GM06990 (cell line): ENCODE measurements at regions not wholly inside any gene's neighbourhood (a gene's known extent, or its start where the extent isn't known, plus 50 kb on each side); places are given as distances from the start of the nearest gene placed in this dataset.

Experiments
- DNase-seq: peaks from one replicate; pipeline ENCODE4 v3.0.0-alpha.2; 2011; ENCODE audit not compliant: insufficient read length; ENCODE audit errors: extremely low read depth
- H3K27me3 ChIP-seq: replicated peaks from 2 replicates; pipeline ENCODE4 v1.6.0; 2011; ENCODE audit warnings: low read length; ENCODE audit not compliant: control insufficient read depth, insufficient read depth
- H3K36me3 ChIP-seq: 2 replicates; pipeline ENCODE4 v1.5.1; 2011; ENCODE audit warnings: low read length; ENCODE audit not compliant: control insufficient read depth, insufficient read depth
- H3K4me3 ChIP-seq: replicated peaks from 2 replicates; pipeline ENCODE4 v1.5.1; 2011; ENCODE audit warnings: low read depth, mild to moderate bottlenecking, control low read depth, low read length
- TF ChIP-seq, protein P1 (sequence below): IDR thresholded peaks from 2 replicates; pipeline ENCODE4 v1.5.1; 2011; ENCODE audit warnings: low read length, control low read depth, mild to moderate bottlenecking, inconsistent platforms; ENCODE audit not compliant: insufficient read depth, poor library complexity, severe bottlenecking

DNA sequence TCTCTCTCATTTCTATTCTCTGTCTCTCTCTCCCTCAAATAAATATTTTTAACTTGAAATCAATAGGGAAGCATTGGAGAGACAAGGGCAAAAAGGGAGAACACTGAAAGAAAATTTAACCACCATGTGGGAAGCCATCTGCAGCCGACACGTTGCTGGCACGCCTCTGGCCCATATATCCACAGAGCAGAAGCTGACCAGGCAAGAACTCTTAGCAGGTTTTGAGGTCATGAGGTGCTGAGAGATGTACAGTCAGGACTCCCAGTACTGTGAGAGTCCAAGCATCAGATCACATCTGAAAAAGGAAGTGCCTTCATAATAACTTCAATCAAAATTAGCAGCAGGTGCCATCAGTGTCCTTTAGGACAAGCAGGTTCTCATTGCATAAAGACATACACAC lies 156.6 kb downstream of the AKAIN1 start:
- no peaks in the 10 kb centered on the region for H3K27me3 ChIP-seq
- no peak for DNase-seq
- no peaks in the 10 kb centered on the region for H3K36me3 ChIP-seq
- TF ChIP-seq, protein P1, sequence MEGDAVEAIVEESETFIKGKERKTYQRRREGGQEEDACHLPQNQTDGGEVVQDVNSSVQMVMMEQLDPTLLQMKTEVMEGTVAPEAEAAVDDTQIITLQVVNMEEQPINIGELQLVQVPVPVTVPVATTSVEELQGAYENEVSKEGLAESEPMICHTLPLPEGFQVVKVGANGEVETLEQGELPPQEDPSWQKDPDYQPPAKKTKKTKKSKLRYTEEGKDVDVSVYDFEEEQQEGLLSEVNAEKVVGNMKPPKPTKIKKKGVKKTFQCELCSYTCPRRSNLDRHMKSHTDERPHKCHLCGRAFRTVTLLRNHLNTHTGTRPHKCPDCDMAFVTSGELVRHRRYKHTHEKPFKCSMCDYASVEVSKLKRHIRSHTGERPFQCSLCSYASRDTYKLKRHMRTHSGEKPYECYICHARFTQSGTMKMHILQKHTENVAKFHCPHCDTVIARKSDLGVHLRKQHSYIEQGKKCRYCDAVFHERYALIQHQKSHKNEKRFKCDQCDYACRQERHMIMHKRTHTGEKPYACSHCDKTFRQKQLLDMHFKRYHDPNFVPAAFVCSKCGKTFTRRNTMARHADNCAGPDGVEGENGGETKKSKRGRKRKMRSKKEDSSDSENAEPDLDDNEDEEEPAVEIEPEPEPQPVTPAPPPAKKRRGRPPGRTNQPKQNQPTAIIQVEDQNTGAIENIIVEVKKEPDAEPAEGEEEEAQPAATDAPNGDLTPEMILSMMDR: no peak
- H3K4me3 ChIP-seq: no peak overlapping the region

DNA sequence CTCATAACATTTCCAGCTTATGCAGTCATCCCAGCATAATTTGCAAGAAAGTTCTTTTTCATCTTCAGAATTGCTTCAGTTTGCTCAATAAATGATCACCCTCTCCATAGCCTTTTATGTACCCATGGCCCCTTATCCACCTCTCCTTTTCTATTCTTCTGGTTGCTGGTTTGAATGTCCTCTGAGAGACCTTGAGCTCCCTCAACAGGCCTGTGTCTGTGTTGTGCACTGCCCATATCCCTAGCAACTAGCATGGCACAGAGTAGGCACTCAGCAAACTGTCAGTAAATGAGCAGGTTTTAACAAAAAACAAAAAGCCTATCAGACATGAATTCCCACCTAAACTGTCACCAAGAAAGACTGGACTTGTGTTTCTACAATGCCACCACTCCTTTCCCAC lies 160.5 kb downstream of the AKAIN1 start:
- no peaks in the 10 kb centered on the region for H3K27me3 ChIP-seq
- TF ChIP-seq, protein P1: no peak
- H3K4me3 ChIP-seq: no peak overlapping the region
- no peak for DNase-seq
- H3K36me3 ChIP-seq: no peaks in the 10 kb centered on the region

DNA sequence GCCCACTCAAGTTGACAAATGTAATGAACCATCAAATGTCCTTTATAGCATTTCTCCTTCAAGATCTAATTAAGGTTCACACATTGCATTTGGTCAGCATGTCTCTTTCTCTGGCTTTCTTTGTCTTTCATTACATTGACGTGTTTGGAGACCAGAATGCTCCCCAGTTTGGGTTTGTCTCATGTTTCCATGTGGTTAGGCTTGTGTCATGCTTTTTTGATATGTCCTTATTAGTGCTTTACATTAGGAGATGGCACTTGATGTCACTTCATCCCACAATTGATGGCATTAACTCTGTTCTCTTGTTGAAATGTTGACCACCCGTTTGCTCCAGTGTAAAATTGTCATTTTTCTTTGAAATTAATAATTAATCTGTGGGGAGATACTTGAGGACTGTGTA lies 165.8 kb downstream of the AKAIN1 start:
- Histone ChIP-seq H3K36me3 (no peaks in the 10 kb centered on the region), H3K27me3 (no peaks in the 10 kb centered on the region), H3K4me3 (no peak overlapping the region)
- DNase-seq: no peak
- TF ChIP-seq, protein P1: no peak

DNA sequence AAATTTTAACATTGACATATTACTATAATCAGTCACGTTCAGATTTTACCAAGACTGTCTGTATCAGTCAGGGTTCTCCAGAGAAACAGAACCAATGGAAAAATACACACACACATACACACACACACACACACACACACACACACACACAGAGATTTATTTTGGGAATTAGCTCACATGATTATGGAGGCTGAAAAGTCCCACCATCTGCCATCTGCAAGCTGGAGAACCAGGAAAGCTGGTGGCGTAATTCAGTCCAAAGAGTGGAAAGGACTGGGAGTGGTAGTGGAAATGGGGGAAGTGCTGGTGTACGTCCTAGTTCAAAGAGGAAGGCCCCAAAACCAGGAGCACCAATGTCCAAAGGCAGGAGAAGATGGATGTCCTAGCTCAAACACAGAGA lies 166.4 kb downstream of the AKAIN1 start:
- no peaks in the 10 kb centered on the region for H3K36me3 ChIP-seq
- H3K4me3 ChIP-seq: no peak overlapping the region
- H3K27me3 ChIP-seq: no peaks in the 10 kb centered on the region
- DNase-seq: no peak
- TF ChIP-seq, protein P1: no peak

DNA sequence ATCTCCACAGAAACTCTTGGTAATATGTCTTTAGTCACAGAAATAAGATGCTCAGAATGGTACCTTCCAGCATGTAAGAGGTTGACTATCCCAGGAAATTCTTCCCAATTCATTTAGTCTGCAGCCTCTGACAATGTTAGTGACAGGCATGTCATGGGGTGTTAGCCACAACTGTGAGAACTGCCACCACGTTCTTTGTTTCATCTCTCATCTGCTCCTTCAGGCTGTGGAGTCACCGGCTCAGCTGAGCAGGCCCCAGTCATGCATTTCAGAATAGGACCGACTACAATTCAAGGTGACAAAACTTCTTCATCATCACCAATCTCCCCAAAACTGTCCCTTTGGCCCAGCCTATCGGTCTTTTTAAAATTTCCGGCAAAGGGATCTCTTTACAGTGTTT lies 167.5 kb downstream of the AKAIN1 start:
- no peaks in the 10 kb centered on the region for H3K27me3 ChIP-seq
- no peaks in the 10 kb centered on the region for H3K36me3 ChIP-seq
- no peak overlapping the region for H3K4me3 ChIP-seq
- DNase-seq: no peak
- TF ChIP-seq, protein P1: no peak

DNA sequence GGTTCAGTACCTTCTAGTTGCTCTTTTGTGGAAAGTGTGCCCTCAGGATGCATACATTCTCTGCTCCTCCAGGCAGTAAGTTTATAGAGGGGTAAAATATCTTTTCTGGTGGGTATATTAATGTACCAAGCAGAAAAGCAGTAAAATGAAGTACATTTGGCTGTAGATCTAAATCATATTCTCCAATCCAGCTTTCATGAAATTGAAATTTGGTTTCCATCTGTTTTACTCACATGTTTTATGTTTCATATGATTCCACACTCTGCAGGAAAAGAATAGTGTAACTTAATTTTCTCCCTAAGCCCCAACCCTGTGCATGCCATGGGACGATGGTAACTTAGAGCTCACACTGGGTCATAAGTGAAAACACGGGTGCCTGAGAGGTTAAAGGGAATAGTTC lies 172.3 kb downstream of the AKAIN1 start:
- no peaks in the 10 kb centered on the region for H3K36me3 ChIP-seq
- TF ChIP-seq, protein P1: no peak
- no peaks in the 10 kb centered on the region for H3K27me3 ChIP-seq
- H3K4me3 ChIP-seq: no peak overlapping the region
- no peak for DNase-seq
